MM.1S (cell line): ENCODE measurements at regions not wholly inside any gene's neighbourhood (a gene's known extent, or its start where the extent isn't known, plus 50 kb on each side); places are given as distances from the start of the nearest gene placed in this dataset.

Experiments used
- EZH2 ChIP-seq: fragments of 300-600 bp; sonication (generic); optimal IDR thresholded peaks from 2 replicates; pipeline ENCODE3; 2017; ENCODE audit warnings: low read depth, mild to moderate bottlenecking, antibody characterized with exemption, low read length, mixed read lengths
- TF ChIP-seq, protein P1 (sequence below): fragments of 300-600 bp; sonication (generic); IDR thresholded peaks from 2 replicates; pipeline ENCODE4 v1.5.1; 2016; ENCODE audit warnings: antibody characterized with exemption, low read length, mixed read lengths

DNA sequence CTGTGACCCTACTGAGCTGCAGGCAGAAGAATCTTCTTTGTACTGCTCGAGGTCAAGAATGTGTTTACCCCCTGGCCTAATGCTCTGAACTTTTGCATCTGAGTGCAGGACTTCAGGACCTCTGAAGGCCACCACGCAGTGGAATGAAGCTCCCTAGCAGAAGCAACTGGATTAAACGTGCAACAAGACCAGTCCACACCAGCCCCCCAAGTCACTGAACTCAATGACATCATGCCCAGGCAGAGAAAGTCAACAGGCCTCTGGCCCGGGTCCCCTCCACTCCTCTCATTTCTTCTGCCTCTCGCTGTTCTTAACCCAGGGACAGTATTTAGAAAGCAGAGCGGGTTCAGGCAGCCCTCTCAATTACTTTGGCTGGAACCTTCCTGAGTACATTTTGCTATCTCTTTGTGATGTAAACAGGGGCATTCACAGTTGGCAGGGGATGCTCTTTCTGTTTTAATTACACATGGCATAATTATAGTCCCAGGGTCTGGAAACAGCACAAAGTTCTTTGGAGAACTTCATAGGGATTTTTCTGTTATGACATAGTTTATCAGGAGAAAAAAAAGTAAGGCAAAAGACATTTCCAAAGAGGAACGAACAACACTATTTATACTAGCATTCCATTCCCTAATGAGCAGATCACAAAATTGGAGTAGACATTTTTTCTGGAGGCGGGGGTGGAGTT, 108.2 kb upstream of the SPATA31D4 start:
- TF ChIP-seq, protein P1, sequence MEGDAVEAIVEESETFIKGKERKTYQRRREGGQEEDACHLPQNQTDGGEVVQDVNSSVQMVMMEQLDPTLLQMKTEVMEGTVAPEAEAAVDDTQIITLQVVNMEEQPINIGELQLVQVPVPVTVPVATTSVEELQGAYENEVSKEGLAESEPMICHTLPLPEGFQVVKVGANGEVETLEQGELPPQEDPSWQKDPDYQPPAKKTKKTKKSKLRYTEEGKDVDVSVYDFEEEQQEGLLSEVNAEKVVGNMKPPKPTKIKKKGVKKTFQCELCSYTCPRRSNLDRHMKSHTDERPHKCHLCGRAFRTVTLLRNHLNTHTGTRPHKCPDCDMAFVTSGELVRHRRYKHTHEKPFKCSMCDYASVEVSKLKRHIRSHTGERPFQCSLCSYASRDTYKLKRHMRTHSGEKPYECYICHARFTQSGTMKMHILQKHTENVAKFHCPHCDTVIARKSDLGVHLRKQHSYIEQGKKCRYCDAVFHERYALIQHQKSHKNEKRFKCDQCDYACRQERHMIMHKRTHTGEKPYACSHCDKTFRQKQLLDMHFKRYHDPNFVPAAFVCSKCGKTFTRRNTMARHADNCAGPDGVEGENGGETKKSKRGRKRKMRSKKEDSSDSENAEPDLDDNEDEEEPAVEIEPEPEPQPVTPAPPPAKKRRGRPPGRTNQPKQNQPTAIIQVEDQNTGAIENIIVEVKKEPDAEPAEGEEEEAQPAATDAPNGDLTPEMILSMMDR: no peak
- TF ChIP-seq EZH2: no peak
